HG03280 (cell line): ENCODE measurements at regions not wholly inside any gene's neighbourhood (a gene's known extent, or its start where the extent isn't known, plus 50 kb on each side); places are given as distances from the start of the nearest gene placed in this dataset.
"Not testable (repeated sequence)": the region's sequence is repeated elsewhere in the genome, so short reads cannot be mapped to it uniquely, and the experiment has no call there.

Experiments used
- ATAC-seq: cut with Tn5 transposase; IDR thresholded peaks from one replicate; pipeline ENCODE4 v1.9.1; 2021; ENCODE audit warnings: mild to moderate bottlenecking, moderate library complexity; ENCODE audit not compliant: unreplicated experiment

DNA sequence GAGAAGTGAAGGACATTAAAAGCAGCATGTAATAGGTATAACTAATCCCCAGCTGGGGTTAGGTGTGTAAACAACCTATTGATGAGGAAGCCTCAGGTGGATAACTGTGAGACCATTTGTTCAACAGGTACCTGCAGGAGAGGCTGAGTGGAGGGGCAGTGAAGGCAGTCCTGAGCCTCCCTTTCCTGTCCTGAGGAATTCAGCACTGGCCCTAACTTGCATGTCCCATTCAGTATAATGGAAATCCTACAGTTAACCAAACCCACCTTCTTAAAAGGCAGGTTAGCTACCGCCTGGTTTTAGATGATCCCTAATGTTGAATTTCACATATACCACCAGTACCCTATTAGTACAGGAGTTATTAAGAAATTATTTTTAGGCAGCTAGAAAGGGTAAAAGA, 225.9 kb upstream of the GOT2 start:
- ATAC-seq = no peak

DNA sequence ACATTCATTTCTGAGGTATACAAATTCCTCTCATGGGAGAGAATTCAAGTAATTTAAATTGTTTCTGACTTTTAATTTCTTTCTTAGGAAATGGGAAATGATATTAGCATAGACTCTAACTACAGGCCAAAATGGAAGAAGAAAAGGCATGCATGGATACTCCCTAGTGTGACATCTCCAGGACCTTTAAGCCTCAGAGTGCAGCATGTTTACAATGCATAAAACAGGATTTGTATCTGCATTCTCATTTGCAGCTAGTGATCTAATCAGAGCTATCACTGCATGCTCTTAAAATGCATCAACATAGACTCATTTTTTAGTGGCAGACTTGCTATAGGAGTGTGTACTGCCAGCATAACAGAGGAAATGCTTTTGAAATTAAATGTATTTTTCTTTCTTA, 224.6 kb upstream of the GOT2 start:
- ATAC-seq = no peak

GRCh38 chr16:58948244-58948643, 214.1 kb upstream of the GOT2 start:
- no peak for ATAC-seq

- peak; percentile 50 for ATAC-seq
Observed at GRCh38 chr16:58940609-58941008, 206.5 kb upstream of the GOT2 start.

GRCh38 chr16:58938811-58939210, 204.7 kb upstream of the GOT2 start:
- no peak for ATAC-seq

DNA sequence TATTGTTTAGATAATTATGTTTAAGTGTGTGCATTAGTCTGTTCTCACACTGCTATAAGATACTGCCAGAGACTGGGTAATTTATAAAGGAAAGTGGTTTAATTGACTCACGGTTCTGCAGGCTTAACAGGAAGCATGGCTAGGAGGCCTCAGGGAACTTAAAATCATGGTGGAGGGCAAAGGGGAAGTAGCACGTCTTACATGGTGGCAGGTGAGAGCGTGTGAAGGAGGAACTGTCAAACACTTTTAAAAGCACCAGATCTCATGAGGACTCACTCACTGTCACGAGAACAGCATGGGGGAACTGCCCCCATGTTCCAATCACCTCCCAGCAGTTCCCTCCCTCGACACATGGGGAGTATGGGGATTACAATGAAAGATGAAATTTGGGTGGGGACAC, 203.5 kb upstream of the GOT2 start:
- no peak for ATAC-seq

GRCh38 chr16:58933186-58933585, 199.1 kb upstream of the GOT2 start:
- no peak for ATAC-seq

DNA sequence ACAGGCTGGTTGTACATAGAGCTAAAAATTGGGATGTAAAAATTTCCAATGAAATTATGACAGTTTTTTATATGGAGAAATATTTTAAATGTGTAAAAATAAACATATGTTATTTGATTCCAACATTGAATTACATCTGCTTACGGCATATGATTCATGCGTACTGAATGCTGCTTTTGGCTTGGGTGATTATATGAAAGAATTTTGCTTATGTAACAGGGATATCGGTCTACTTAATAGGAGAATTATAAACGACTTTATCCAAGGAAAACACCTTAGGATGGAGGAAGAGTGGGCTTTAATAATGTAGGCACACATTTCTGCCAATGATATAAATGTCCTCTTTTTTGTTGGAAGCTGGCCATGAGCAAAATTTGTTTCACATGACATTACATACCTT, 197.3 kb upstream of the GOT2 start:
- ATAC-seq = no peak

GRCh38 chr16:58923094-58923493, 189.0 kb upstream of the GOT2 start:
- no peak for ATAC-seq

DNA sequence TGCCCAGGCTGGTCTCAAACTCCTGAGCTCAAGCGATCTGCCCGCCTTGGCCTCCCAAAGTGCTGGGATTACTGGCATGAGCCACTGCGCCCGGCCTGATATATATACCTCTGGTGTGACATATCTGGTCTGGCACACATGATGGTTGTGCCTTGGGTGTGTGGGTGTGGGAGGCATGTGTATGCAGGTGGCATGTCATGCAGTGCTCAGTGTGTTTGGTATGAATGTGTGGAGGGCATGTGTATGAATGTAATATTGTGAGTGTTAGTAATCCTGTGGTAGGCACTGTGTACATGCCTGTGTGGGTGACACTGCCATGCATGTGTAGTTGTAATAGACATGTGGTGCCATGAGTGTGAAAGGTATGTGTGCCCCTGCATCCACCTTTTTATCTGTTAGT, 179.3 kb upstream of the GOT2 start:
- ATAC-seq = no peak

GRCh38 chr16:58912571-58912970, 178.5 kb upstream of the GOT2 start:
- no peak for ATAC-seq

- no peak for ATAC-seq
Observed at GRCh38 chr16:58906981-58907715, 173.0 kb upstream of the GOT2 start.

DNA sequence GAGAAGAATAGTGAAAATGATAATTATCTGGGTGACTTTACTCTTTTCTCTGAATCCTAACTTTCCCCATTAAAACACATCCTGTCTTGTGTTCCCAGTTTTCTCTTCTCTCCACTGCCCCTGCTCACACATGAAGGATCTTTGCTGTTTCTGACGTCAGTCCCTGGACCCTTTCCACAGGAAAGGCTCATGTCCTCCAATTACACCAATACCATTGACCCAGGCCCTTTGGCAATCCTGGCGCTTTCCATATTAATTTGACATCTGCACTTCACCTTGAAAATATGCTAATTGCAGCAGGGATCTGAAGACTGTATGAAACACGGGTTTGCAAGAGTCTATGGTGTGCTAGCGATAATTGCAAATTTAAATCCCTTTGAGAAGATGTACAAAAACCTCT, 170.2 kb upstream of the GOT2 start:
- no peak for ATAC-seq

GRCh38 chr16:58889516-58889915, 155.4 kb upstream of the GOT2 start:
- ATAC-seq = no peak

DNA sequence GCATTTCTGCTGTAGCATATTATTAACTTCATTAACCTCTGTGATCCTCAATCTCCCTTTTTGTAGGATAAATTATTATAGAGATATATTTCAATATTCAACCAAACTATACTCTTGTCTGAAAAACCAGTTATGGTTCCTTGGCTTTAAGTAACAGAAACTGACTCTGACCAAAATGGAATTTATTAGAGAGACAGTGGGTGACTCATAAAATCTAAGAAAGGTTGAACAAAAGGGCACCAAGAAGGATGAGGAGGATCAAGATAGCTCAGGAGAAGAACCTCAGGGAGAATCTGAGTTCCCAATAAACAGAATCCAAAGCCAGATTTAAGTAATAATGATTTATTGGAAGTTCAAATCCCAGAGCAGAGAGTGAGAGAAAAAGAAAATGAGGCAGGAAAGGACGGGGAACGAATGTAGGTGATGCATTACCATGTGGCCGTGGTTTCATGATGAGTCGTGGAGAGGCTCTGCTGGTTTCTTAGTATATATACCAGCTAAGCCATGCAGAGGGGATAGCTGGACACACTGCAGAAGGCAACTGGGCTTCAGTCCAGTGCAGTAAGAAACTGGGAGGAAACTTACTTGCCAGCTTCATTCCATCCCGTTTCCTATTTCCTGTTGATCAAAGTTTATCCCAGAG, 151.5 kb upstream of the GOT2 start:
- no peak for ATAC-seq

- no peak for ATAC-seq
Observed at GRCh38 chr16:58884141-58884540, 150.0 kb upstream of the GOT2 start.

- ATAC-seq = no peak
Observed at GRCh38 chr16:58883131-58883530, 149.0 kb upstream of the GOT2 start.

DNA sequence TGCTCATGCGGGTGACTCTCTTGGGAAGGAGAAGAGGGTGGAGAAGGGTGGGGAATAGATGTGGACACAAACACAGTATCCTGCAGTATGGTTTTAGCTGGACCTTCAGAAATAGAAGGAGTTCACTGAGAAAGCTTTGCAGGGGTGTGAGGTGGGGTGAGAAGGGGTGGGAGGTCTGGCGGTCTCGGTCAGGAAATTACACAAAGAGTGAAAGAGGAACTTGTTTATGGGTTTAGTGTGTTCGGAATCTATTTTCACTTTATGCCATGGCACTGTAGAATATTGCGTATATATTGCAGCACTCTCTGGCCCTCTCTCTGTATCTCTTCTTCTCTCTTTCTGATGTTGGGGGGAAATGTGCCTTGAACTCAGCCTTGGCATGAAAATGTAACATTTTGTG, 148.2 kb upstream of the GOT2 start:
- ATAC-seq = peak; percentile 84

- not testable (repeated sequence) for ATAC-seq
Observed at GRCh38 chr16:58878641-58879040, 144.5 kb upstream of the GOT2 start.

DNA sequence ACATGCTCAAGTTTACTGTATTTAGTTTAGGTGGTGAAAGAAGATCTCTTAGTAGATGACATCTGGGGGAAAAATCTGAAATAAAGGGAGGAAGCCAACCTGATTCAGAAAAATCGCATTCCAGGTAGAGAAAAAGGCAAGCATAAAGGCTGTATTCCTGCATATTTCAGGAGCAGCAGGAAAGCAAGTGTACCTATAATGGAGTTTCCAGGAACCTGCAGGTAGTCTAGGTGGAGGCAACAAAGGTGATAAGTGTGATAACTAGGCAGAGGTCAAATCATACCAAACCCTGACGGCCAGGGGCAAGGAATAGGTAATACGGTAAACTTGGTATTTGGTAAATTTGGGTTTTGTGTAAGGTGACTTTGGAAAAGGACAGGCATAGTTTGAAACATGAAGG, 132.8 kb upstream of the GOT2 start:
- no peak for ATAC-seq

GRCh38 chr16:58863761-58864160, 129.6 kb upstream of the GOT2 start:
- ATAC-seq = no peak

DNA sequence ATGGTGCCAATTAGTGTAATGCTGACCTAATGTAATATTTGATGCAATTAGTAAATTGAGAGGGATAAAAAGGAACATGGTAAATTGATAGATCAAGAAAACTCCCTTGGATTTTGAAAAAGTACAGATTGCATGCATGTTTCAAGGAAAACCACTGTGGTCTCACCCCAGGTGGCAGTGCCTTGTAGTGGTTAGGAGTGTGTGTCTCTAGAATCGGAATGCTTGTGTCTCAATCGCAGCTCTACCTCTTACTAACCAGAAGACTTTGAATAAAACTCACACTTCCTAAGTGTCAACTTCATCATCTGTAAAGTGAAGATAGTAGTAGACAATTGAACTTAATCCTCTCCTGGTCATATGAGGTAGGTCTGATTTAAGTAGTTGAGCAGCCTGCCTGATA, 128.9 kb upstream of the GOT2 start:
- no peak for ATAC-seq
